Left renal cortex interstitium (tissue), 4 donors: ENCODE measurements at regions not wholly inside any gene's neighbourhood (a gene's known extent, or its start where the extent isn't known, plus 50 kb on each side); places are given as distances from the start of the nearest gene placed in this dataset.
"Not testable (repeated sequence)": the region's sequence is repeated elsewhere in the genome, so short reads cannot be mapped to it uniquely, and the experiment has no call there.

Experiments
- DNase-seq, 4 donors: peaks; one replicate each; pipeline ENCODE4 v3.0.0-alpha.2; 2013; ENCODE audit warnings: low read depth in 4 of 4, low spot score in 2 of 4, missing footprints in 1 of 4

- no peak for DNase-seq
Observed at GRCh38 chr2:189308056-189308790, 128.7 kb upstream of the COL5A2 start.

GRCh38 chr2:189309331-189309730, 129.8 kb upstream of the COL5A2 start:
- no peak for DNase-seq

DNA sequence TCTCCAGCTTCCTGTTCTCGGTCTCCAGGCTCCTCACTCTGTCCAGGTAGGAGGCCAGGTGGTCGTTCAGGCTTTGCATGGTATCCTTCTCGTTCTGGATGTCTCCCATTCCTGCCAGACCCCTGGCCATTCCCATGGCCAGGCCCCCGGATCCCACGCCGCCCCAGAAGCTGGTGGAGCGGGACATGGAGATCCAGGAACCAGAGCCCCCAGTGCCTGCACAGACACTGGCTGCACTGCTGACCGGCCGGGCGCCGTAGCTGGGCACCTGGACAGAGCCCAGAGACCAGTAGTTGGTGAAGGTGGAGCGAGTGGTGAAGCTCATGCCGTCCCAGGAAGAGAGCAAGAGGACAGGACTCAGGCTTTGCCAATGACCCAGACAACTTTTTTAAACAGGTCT, 129.1 kb upstream of the WDR75 start:
- DNase-seq: no peak

DNA sequence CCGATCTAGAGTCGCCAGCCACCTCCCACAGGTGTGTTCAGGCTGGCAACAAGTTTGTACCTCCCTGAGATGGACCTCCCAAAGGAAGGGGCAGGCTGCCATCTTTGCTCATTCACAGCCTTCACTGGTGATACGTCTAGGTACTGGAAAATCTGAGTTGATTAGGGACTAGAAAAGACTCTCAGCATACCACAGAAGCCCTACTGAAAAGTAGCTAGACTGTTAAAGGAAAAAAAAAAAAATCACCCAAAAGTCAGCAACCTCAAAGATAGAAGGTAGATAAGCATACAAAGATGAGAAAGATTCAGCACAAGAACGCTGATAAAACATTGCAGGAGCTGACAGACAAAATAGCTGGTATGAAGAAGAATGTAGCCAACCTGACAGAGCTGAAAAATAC, 128.6 kb upstream of the WDR75 start:
- DNase-seq: no peak

DNA sequence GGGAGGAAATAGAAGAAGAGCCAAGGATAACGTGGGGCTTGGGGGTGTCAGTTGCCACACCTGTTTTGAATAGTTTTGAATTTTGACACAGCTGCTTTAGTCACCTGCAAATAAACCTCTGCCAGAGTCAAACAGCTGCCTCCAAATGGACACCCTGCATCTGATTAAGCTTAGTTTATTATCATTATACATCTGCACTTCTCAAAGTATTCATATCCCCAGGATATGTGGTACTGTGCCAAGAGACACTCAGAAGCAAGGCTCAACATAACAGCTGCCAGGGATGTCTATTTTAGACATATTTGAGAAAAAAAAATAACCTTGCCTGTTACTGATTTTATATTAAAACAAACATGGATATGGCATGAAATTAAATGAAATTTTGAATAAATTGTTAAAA, 122.5 kb upstream of the WDR75 start:
- DNase-seq: no peak

DNA sequence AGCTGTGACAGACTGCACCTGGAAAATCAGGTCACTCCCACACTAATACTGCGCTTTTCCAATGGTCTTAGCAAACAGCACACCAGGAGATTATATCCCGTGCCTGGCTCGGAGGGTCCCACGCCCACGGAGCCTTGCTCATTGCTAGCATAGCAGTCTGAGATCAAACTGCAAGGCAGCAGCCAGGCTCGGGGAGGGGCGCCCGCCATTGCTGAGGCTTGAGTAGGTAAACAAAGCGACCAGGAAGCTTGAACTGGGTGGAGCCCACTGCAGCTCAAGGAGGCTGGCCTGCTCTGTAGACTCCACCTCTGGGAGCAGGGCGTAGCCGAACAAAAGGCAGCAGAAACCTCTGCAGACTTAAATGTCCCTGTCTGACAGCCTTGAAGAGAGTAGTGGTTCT, 121.8 kb upstream of the WDR75 start:
- not testable (repeated sequence) for DNase-seq

DNA sequence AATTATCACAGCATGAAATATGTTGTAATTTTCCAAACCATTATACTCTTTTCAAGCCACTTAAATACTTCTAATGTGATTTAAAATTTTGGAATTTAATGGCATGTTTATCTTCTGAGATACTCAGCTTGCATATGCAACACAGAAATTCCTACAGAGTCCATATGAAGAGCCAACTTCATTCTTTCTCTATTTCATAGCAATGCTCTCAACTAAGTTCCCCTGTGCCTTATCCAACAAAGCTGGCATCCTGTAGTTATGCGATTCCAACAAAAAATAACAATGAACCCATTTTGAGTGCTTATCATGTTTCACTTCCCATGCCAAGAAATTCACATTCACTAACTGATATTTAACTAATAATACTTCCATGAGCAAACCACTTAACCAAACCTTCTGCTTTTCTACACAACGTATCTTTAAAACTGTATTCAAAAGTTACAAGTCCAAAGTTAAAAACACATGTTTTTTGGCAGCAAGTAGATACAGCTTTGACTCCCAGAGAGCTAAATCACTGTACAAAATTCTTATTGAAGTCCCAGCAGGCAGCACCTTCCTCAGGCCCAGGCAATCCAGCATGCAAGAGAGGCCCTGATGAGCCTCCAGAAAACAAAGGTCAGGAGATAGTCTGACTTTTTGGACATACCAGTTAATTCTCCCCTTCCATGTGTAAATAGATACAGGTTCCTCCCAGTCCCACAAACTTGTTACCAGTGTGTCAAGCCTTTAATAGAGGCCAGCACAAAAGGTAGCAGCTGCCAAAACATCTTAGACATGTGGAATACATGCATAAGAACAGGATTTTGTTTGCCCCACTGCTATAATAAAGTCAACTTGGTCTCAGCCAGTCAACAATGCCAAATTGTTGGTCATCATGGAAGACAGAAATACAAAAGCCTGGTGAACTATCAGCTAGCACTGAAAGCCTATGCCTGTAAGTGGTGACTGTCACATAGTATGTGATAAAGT, 113.1 kb upstream of the WDR75 start:
- no peak for DNase-seq

DNA sequence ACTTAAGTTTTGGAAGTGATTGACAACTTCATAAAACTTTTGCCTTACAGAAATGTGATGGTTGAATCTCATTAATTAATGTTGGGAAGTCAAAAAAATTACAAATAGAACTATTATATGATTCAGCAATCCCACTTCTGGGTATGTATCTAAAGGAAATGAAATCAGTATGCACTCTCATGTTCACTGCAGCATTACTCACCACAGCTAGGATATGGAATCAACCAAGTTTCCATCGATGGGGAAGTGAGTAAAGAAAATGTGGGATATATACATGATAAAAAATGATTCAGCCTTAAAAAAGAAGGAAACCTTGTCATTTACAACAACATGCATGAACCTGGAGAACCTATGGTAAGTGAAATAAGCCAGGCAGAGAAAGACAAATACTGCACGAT, 112.4 kb upstream of the WDR75 start:
- no peak for DNase-seq

DNA sequence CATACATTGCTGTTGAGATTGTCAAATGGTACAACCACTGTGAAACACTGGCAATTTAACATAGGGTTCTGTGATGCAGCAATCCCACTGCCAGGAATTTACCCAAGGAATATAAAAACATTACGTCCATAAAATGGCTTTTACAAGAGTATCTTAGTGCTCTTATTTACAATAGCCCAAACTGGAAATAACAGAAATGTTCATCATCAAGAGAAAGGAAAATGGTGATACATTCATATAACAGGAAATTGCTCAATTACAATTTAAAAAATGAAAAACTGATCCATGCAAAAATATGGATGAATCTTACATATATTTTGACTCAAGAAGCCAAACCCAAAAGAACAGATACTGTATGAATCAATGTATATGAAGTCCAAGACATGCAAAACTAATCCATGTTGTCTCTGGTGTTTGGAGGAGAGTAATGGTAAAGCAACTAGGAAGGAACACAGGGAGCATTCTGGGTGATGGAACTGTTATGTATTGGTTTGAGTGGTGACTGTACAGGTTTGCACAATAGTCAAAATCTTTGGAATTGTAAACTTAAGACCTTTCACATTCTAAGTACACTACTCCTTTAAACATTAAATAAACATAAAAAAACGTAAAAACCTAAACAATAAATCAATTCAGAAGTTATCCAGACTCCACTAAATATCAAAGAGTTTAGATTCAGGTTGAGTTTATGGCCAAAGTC, 104.8 kb upstream of the WDR75 start:
- no peak for DNase-seq

- no peak for DNase-seq
Observed at GRCh38 chr2:189337656-189338055, 103.6 kb upstream of the WDR75 start.

DNA sequence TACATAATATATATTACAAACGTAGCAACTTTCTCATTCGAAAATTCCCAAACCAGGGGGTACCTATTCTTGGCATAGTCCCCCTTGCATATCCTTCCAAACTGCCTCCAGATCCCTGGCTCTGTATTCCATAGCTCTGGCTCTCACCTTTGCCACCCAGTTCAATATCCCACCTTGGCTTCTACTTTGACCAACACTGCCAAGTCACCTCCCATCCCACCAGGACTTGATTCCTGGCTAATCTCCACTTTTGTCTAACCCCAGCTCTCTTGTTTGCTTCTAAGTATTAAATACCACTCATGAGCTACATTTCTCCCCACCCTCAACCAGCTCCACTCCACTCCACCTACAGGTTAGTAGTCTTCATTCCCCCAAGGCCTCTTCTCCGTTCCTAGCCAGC, 103.2 kb upstream of the WDR75 start:
- no peak for DNase-seq

DNA sequence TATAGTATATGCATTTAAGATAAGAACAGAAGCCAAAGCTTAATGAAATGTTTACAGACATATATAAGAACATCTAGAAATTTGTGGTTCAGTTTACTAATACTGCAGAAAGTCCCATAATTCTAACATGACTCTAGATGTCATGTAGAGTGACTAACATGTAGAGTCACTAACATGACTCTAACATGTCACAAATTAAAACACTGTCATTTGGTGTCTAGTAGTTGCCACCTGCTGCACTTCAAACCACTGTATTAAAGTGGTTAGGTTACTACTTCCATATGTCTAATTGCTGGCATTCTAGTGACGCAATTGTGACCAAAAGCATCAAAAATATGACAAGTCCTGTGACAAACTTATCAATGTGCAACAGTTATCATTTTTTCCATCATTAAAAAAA, 100.2 kb upstream of the WDR75 start:
- no peak for DNase-seq

DNA sequence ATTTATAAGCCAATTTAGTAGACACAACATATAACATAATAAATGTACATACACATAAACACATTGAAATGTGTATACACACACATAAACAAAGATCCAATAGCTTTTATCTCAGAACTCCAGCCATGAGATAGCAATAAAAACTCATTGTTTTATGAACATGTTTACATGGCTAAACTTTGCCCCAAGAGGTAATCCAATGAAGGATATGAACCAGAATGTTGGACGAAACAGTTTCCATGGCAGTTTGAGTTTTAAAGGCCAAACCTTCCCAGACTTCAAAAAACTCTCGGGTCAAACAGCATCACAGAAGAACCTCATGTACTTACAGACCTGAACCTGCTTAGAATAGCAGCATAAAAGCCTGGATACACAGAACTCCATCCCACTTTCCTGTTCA, 97.2 kb upstream of the WDR75 start:
- DNase-seq: no peak

DNA sequence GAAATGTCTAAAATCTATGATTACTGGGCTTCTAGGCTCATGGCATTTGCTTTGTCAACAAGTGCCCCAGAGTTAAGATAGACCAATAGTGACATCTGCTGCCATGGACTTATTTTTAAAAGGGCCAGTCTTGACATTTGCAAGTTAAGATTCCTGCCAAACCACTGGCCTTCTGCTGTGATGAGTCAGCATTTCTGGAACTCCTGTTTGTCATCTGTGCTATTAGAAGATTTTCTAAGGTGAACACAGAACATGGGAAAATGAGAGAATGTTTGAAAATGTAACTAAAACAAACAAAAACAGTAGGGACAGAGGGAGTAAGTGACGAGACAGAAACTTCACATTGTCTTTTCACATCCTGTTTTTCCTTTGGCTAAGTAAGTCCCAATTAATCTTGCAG, 93.7 kb upstream of the WDR75 start:
- DNase-seq: peak in 1 of 4 donors; percentile 4

GRCh38 chr2:189348369-189348768, 92.9 kb upstream of the WDR75 start:
- no peak for DNase-seq

DNA sequence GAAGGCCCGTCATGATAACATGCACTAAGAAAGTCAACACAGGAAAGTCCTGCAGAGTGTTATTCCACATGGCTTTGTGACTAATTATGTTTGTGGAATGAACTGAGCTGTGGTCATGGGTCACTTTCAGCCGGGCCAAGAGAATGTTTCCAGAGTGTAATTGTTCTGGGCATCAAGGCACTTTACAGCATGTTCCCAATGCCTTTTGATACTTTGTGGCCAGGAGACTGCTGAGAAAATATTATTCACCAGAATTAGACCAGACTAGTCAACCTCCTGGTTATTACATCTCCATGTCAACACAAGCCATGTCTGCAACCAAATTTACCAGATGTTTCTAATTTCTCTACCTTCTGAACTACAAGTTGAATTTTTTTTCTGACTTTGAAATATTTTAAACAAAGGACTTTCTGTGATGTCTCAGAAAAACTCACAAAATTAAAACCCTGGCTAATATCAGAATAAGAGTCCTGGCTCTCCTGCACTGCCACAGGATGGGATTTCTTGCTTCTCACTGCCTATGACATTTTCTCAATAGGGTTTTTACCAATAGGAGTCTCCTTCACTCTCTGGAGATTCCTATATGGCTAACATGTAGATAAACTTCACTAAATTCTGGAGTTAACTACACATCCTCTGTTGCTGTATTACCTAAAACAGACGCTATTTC, 90.6 kb upstream of the WDR75 start:
- no peak for DNase-seq

DNA sequence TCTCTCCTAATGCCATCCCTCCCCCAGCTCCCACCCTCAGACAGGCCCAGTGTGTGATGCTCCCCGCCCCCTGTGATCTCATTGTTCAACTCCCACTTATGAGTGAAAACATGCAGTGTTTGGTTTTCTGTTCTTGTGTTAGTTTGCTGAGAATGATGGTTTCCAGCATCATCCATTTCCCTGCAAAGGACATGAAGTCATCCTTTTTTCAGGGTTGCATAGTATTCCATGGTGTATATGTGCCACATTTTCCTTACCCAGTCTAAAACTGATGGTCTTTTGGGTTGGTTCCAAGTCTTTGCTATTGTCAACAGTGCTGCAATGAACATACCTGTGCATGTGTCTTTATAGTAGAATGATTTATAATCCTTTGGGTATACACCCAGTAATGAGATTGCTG, 89.3 kb upstream of the WDR75 start:
- not testable (repeated sequence) for DNase-seq

- not testable (repeated sequence) for DNase-seq
Observed at GRCh38 chr2:189357375-189357774, 83.9 kb upstream of the WDR75 start.

DNA sequence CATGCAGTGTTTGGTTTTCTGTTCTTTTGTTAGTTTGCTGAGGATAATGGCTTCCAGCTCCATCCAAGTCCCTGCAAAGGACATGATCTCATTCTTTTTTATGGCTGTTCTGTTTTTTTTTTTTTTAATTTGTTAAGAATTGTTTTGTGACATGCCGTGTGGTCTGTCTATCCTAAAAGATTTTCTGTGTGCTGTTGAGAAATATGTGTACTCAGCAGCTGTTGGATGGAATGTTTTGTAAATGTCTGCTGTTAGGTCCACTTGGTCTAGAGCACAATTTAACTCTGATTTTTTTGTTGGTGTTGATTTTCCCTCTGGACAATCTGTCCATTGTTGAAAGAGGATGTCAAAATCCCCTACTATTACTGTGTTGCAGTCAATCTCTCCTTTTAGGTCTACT, 80.4 kb upstream of the WDR75 start:
- no peak for DNase-seq

DNA sequence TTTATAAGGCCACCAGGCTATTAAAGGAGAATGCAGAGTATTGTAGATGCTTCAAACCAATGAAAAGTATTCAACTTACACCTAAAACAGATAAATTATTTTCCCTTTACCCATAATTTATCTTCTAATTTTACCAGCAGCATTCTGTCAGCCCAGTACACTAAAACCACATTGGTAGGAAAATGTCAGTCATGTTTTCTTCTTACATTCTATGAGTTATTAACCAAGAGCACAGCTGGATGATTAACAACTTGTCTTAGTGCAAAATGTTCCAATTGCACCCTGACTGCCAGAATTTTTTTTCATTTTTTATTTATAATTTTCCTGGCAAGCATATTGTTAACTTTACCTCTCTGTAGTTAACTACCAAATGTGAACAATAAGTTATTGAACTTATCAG, 79.0 kb upstream of the WDR75 start:
- DNase-seq: no peak

GRCh38 chr2:189363559-189363958, 77.7 kb upstream of the WDR75 start:
- no peak for DNase-seq
